Islet of Langerhans (tissue), 1 donor: ENCODE measurements at regions not wholly inside any gene's neighbourhood (a gene's known extent, or its start where the extent isn't known, plus 50 kb on each side); places are given as distances from the start of the nearest gene placed in this dataset.
"Not testable (repeated sequence)": the region's sequence is repeated elsewhere in the genome, so short reads cannot be mapped to it uniquely, and the experiment has no call there.

ENCODE experiments used
- FAIRE-seq: peaks from one replicate; lab custom pipeline; 2011; peaks lifted over from hg19 to GRCh38; lab: Jason Lieb, UNC

GRCh38 chr3:176628101-176628639 lies 569.1 kb downstream of the TBL1XR1 start:
- FAIRE-seq, result no peak

- FAIRE-seq, result no peak
Observed at GRCh38 chr3:176623468-176624150, 573.7 kb downstream of the TBL1XR1 start.

- FAIRE-seq, result no peak
Observed at GRCh38 chr3:176619833-176620232, 577.4 kb downstream of the TBL1XR1 start.

- FAIRE-seq, result no peak
Observed at GRCh38 chr3:176615826-176616225, 581.5 kb downstream of the TBL1XR1 start.

- no peak for FAIRE-seq
Observed at GRCh38 chr3:176611703-176612102, 585.6 kb downstream of the TBL1XR1 start.

- no peak for FAIRE-seq
Observed at GRCh38 chr3:176609361-176609760, 587.9 kb downstream of the TBL1XR1 start.

GRCh38 chr3:176605553-176605952 lies 591.7 kb downstream of the TBL1XR1 start:
- FAIRE-seq, result not testable (repeated sequence)

GRCh38 chr3:176595307-176595706 lies 602.0 kb downstream of the TBL1XR1 start:
- no peak for FAIRE-seq

GRCh38 chr3:176590722-176591121 lies 606.6 kb downstream of the TBL1XR1 start:
- no peak for FAIRE-seq

GRCh38 chr3:176587089-176587488 lies 610.2 kb downstream of the TBL1XR1 start:
- no peak for FAIRE-seq

GRCh38 chr3:176584413-176585176 lies 612.7 kb downstream of the TBL1XR1 start:
- FAIRE-seq, result no peak

- FAIRE-seq, result no peak
Observed at GRCh38 chr3:176583956-176584355, 613.3 kb downstream of the TBL1XR1 start.

- no peak for FAIRE-seq
Observed at GRCh38 chr3:176581589-176581988, 615.7 kb downstream of the TBL1XR1 start.

- no peak for FAIRE-seq
Observed at GRCh38 chr3:176579711-176580185, 617.5 kb downstream of the TBL1XR1 start.

GRCh38 chr3:176578316-176578715 lies 619.0 kb downstream of the TBL1XR1 start:
- no peak for FAIRE-seq

- no peak for FAIRE-seq
Observed at GRCh38 chr3:176577447-176577846, 619.8 kb downstream of the TBL1XR1 start.

GRCh38 chr3:176574786-176575185 lies 622.5 kb downstream of the TBL1XR1 start:
- no peak for FAIRE-seq

- no peak for FAIRE-seq
Observed at GRCh38 chr3:176571926-176572325, 625.4 kb downstream of the TBL1XR1 start.

GRCh38 chr3:176570992-176571391 lies 626.3 kb downstream of the TBL1XR1 start:
- FAIRE-seq, result no peak

GRCh38 chr3:176568189-176568588 lies 629.1 kb downstream of the TBL1XR1 start:
- no peak for FAIRE-seq

GRCh38 chr3:176566757-176567156 lies 630.5 kb downstream of the TBL1XR1 start:
- no peak for FAIRE-seq

- FAIRE-seq, result no peak
Observed at GRCh38 chr3:176562331-176562730, 635.0 kb downstream of the TBL1XR1 start.

- FAIRE-seq, result no peak
Observed at GRCh38 chr3:176561826-176562225, 635.5 kb downstream of the TBL1XR1 start.
